Left ventricle myocardium inferior (tissue), 1 donor: ENCODE measurements at regions not wholly inside any gene's neighbourhood (a gene's known extent, or its start where the extent isn't known, plus 50 kb on each side); places are given as distances from the start of the nearest gene placed in this dataset.

Source experiments
- DNase-seq: peaks from one replicate; pipeline ENCODE4 v3.0.0-alpha.2; 2020
- H3K27ac ChIP-seq: fragments of 200-600 bp; replicated peaks from 2 replicates; pipeline ENCODE4 v1.8.0; 2021
- H3K27me3 ChIP-seq: fragments of 200-600 bp; 2 replicates; pipeline ENCODE4 v1.8.0; 2021; ENCODE audit warnings: low read depth
- H3K36me3 ChIP-seq: fragments of 200-600 bp; 2 replicates; pipeline ENCODE4 v1.8.0; 2021
- H3K4me1 ChIP-seq: fragments of 200-600 bp; 2 replicates; pipeline ENCODE4 v1.8.0; 2021
- H3K4me3 ChIP-seq: fragments of 200-600 bp; 2 replicates; pipeline ENCODE4 v1.8.0; 2021; ENCODE audit warnings: mild to moderate bottlenecking, moderate library complexity
- H3K9me3 ChIP-seq: fragments of 200-600 bp; replicated peaks from 2 replicates; pipeline ENCODE4 v1.8.0; 2021
- intact Hi-C: fragments of 100-400 bp; cut with micrococcal nuclease; formaldehyde crosslinking; loops from one replicate; pipeline ENCODE4 v1.11.0; 2022
- TF ChIP-seq, protein P1 (sequence below): fragments of 200-600 bp; IDR thresholded peaks from 2 replicates; pipeline ENCODE4 v1.8.0; 2021; ENCODE audit warnings: antibody characterized with exemption, mild to moderate bottlenecking, borderline replicate concordance
- donor health status: DM: no; HTN: yes; CAD: no; lungs with severe emphysema.

- TF ChIP-seq, protein P1, sequence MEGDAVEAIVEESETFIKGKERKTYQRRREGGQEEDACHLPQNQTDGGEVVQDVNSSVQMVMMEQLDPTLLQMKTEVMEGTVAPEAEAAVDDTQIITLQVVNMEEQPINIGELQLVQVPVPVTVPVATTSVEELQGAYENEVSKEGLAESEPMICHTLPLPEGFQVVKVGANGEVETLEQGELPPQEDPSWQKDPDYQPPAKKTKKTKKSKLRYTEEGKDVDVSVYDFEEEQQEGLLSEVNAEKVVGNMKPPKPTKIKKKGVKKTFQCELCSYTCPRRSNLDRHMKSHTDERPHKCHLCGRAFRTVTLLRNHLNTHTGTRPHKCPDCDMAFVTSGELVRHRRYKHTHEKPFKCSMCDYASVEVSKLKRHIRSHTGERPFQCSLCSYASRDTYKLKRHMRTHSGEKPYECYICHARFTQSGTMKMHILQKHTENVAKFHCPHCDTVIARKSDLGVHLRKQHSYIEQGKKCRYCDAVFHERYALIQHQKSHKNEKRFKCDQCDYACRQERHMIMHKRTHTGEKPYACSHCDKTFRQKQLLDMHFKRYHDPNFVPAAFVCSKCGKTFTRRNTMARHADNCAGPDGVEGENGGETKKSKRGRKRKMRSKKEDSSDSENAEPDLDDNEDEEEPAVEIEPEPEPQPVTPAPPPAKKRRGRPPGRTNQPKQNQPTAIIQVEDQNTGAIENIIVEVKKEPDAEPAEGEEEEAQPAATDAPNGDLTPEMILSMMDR = no peak
- DNase-seq = no peak
- no peak overlapping the region for H3K27ac ChIP-seq
- intact Hi-C loops = no loop called here
- no peaks in the 10 kb centered on the region for H3K4me1 ChIP-seq
- no peak overlapping the region for H3K4me3 ChIP-seq
- H3K36me3 ChIP-seq = no peaks in the 10 kb centered on the region
- H3K27me3 ChIP-seq = no peaks in the 10 kb centered on the region
- H3K9me3 ChIP-seq = no peaks in the 10 kb centered on the region
These were observed 57.4 kb upstream of the EPB41L3 start for GRCh38 chr18:5601188-5601624.

DNA sequence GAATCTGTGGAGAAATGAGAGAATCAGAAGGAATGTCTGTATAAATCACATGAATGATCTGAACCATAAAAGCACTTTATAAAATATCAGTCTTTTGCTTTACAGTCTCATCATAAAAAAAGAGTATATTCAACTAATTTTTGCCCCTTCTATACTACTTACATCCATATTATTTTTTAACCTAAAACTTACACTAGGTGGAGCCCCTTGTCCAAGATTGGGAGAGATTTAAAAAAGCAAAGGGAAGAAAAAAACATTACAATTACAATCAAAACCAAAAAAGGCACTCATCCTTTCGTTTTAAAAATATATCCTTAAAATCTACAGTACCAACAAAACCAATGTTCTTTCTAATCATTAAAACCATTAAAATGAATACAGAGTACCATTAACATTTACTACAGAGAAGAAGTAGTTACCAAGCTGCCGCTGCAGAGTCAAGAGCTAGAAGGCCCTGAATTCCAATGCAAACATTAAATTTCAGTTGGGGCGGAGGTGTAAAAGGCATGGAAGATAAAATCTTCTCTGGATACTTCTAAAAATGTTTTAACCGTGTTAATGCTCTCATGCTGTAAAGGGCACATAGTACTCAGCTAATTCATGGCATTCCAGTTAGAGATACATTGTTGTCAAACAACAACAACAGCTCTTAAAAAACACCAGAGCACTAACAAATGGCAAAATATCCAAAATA, 56.7 kb upstream of the EPB41L3 start:
- DNase-seq = no peak
- intact Hi-C loops = no loop called here
- TF ChIP-seq, protein P1 = peak; percentile 53
- H3K27me3 ChIP-seq = no peaks in the 10 kb centered on the region
- H3K4me1 ChIP-seq = no peaks in the 10 kb centered on the region
- H3K27ac ChIP-seq = no peak overlapping the region
- no peaks in the 10 kb centered on the region for H3K9me3 ChIP-seq
- H3K36me3 ChIP-seq = no peaks in the 10 kb centered on the region
- no peak overlapping the region for H3K4me3 ChIP-seq

- Histone ChIP-seq H3K4me1 (no peaks in the 10 kb centered on the region), H3K4me3 (no peak overlapping the region), H3K27ac (no peak overlapping the region), H3K27me3 (peaks cover 4% of the 10 kb centered on the region), H3K9me3 (peaks cover 3% of the 10 kb centered on the region), H3K36me3 (no peaks in the 10 kb centered on the region)
- TF ChIP-seq, protein P1 = no peak
- intact Hi-C loops = no loop called here
- DNase-seq = no peak
These were observed 52.8 kb upstream of the EPB41L3 start for GRCh38 chr18:5596585-5596984.
